NCI-H345 treated with DMSO at 0.1 percent for 48 hours (cell line): ENCODE measurements at regions not wholly inside any gene's neighbourhood (a gene's known extent, or its start where the extent isn't known, plus 50 kb on each side); places are given as distances from the start of the nearest gene placed in this dataset.

Source experiments
- DNase-seq: peaks from one replicate; lab custom pipeline; 2025; ENCODE audit not compliant: unreplicated experiment; lab: John Stamatoyannopoulos, UW

GRCh38 chr1:96962751-96963211 lies 241.2 kb downstream of the PTBP2 start:
- no peak for DNase-seq

- no peak for DNase-seq
These were observed 243.2 kb downstream of the PTBP2 start for GRCh38 chr1:96964761-96965160.

- peak; percentile 41 for DNase-seq
These were observed 245.1 kb downstream of the PTBP2 start for GRCh38 chr1:96966536-96967138.

GRCh38 chr1:96967311-96967710 lies 245.7 kb downstream of the PTBP2 start:
- DNase-seq, result no peak

GRCh38 chr1:96968541-96968940 lies 247.0 kb downstream of the PTBP2 start:
- no peak for DNase-seq

- no peak for DNase-seq
These were observed 247.4 kb downstream of the PTBP2 start for GRCh38 chr1:96968983-96969382.

- DNase-seq, result no peak
These were observed 248.1 kb downstream of the PTBP2 start for GRCh38 chr1:96969656-96970163.

GRCh38 chr1:96971439-96971838 lies 249.9 kb downstream of the PTBP2 start:
- DNase-seq, result no peak

- DNase-seq, result no peak
These were observed 250.4 kb downstream of the PTBP2 start for GRCh38 chr1:96971849-96972602.

GRCh38 chr1:96973605-96974004 lies 252.0 kb downstream of the PTBP2 start:
- peak; percentile 19 for DNase-seq

GRCh38 chr1:96978444-96978843 lies 256.9 kb downstream of the PTBP2 start:
- DNase-seq, result no peak

GRCh38 chr1:96978901-96979300 lies 257.3 kb downstream of the PTBP2 start:
- DNase-seq, result no peak

GRCh38 chr1:96979304-96980268 lies 258.0 kb downstream of the PTBP2 start:
- no peak for DNase-seq

GRCh38 chr1:96980448-96980847 lies 258.9 kb downstream of the PTBP2 start:
- DNase-seq, result no peak

GRCh38 chr1:96981181-96981580 lies 259.6 kb downstream of the PTBP2 start:
- DNase-seq, result no peak

GRCh38 chr1:96982118-96982517 lies 260.5 kb downstream of the PTBP2 start:
- no peak for DNase-seq

- no peak for DNase-seq
These were observed 262.3 kb downstream of the PTBP2 start for GRCh38 chr1:96983866-96984265.

- DNase-seq, result no peak
These were observed 265.7 kb downstream of the PTBP2 start for GRCh38 chr1:96987186-96987703.

- no peak for DNase-seq
These were observed 267.7 kb downstream of the PTBP2 start for GRCh38 chr1:96989302-96989701.

- DNase-seq, result no peak
These were observed 268.6 kb downstream of the PTBP2 start for GRCh38 chr1:96990136-96990535.

- DNase-seq, result no peak
These were observed 269.7 kb downstream of the PTBP2 start for GRCh38 chr1:96991261-96991660.
